OCI-LY7 (cell line): ENCODE measurements at regions not wholly inside any gene's neighbourhood (a gene's known extent, or its start where the extent isn't known, plus 50 kb on each side); places are given as distances from the start of the nearest gene placed in this dataset.

ENCODE experiments used
- CTCF ChIP-seq: fragments of 200-600 bp; sonication (generic); conservative IDR thresholded peaks from 2 replicates; pipeline ENCODE4 v1.5.1; 2014; ENCODE audit warnings: mild to moderate bottlenecking, antibody characterized with exemption, low read length, moderate library complexity, mixed read lengths
- EZH2phosphoT487 ChIP-seq: fragments of 200-600 bp; sonication (generic); IDR thresholded peaks from 2 replicates; pipeline ENCODE4 v1.6.1; 2018; ENCODE audit warnings: low read depth, borderline replicate concordance, mild to moderate bottlenecking, mixed run types, antibody characterized with exemption, low read length, moderate library complexity, mixed read lengths

GRCh38 chr6:71206089-71206488 lies 82.5 kb upstream of the OGFRL1 start:
- no peak for TF ChIP-seq CTCF
- TF ChIP-seq EZH2phosphoT487, result no peak
